GM23338 (cell line): ENCODE measurements at regions not wholly inside any gene's neighbourhood (a gene's known extent, or its start where the extent isn't known, plus 50 kb on each side); places are given as distances from the start of the nearest gene placed in this dataset.

Experiments used
- ATAC-seq: fragments of 200-7000 bp; cut with Tn5 transposase; 3 replicates; pipeline ENCODE4 v1.9.1; 2020
- DNase-seq: peaks from one replicate; pipeline ENCODE4 v3.0.0-alpha.2; 2015; ENCODE audit warnings: low spot score
- H2AFZ ChIP-seq: fragments of 200-600 bp; sonication (generic); 2 replicates; pipeline ENCODE4 v1.8.0; 2016; ENCODE audit warnings: antibody characterized with exemption, mild to moderate bottlenecking, moderate library complexity
- H3F3A ChIP-seq: fragments of 200-600 bp; sonication (generic); replicated peaks from 2 replicates; pipeline ENCODE4 v1.8.0; 2017; ENCODE audit warnings: antibody characterized with exemption, mixed run types, low read depth
- H3K27ac ChIP-seq: fragments of 200-600 bp; sonication (generic); 2 replicates; pipeline ENCODE4 v1.6.1; 2016; ENCODE audit warnings: low read depth
- H3K27me3 ChIP-seq: fragments of 200-600 bp; sonication (generic); 2 replicates; pipeline ENCODE4 v1.8.0; 2016; ENCODE audit warnings: mild to moderate bottlenecking, mixed run types, moderate library complexity; ENCODE audit not compliant: insufficient read depth
- H3K36me3 ChIP-seq: fragments of 200-600 bp; sonication (generic); 2 replicates; pipeline ENCODE4 v1.8.0; 2016; ENCODE audit warnings: mild to moderate bottlenecking; ENCODE audit not compliant: insufficient read depth
- H3K4me1 ChIP-seq: fragments of 200-600 bp; sonication (generic); 2 replicates; pipeline ENCODE4 v1.8.0; 2016; ENCODE audit warnings: mild to moderate bottlenecking, moderate library complexity; ENCODE audit not compliant: insufficient read depth
- H3K4me2 ChIP-seq: fragments of 200-600 bp; sonication (generic); 2 replicates; pipeline ENCODE4 v1.7.1; 2017; ENCODE audit warnings: mixed run types
- H3K4me3 ChIP-seq: fragments of 200-600 bp; sonication (generic); 2 replicates; pipeline ENCODE4 v1.6.1; 2016; ENCODE audit warnings: mixed run types
- H3K79me2 ChIP-seq: fragments of 200-600 bp; sonication (generic); replicated peaks from 2 replicates; pipeline ENCODE4 v1.8.0; 2017; ENCODE audit warnings: mild to moderate bottlenecking; ENCODE audit not compliant: insufficient read depth
- H3K9me2 ChIP-seq: fragments of 200-600 bp; sonication (generic); 2 replicates; pipeline ENCODE4 v1.8.0; 2017; ENCODE audit not compliant: insufficient read depth
- H4K20me1 ChIP-seq: fragments of 200-600 bp; sonication (generic); replicated peaks from 2 replicates; pipeline ENCODE4 v1.8.0; 2017; ENCODE audit warnings: mild to moderate bottlenecking; ENCODE audit not compliant: insufficient read depth
- H3K27ac Mint-ChIP-seq: 2 replicates; pipeline ENCODE4 v1.8.0; 2020; ENCODE audit warnings: inconsistent platforms, mild to moderate bottlenecking, moderate library complexity, mixed read lengths
- H3K27me3 Mint-ChIP-seq: 3 replicates; pipeline ENCODE4 v1.8.0; 2022; ENCODE audit warnings: low read depth, mild to moderate bottlenecking, moderate library complexity, mixed read lengths, inconsistent platforms; ENCODE audit not compliant: insufficient read depth, poor library complexity
- H3K36me3 Mint-ChIP-seq: 3 replicates; pipeline ENCODE4 v1.8.0; 2021; ENCODE audit warnings: low read depth, mild to moderate bottlenecking, inconsistent platforms, moderate library complexity, mixed read lengths
- H3K4me1 Mint-ChIP-seq: 3 replicates; pipeline ENCODE4 v1.8.0; 2020; ENCODE audit warnings: mild to moderate bottlenecking, inconsistent platforms, mixed read lengths
- H3K4me3 Mint-ChIP-seq: 3 replicates; pipeline ENCODE4 v1.8.0; 2021; ENCODE audit warnings: moderate library complexity, mild to moderate bottlenecking, inconsistent platforms, mixed read lengths
- H3K9me3 Mint-ChIP-seq: 3 replicates; pipeline ENCODE4 v1.8.0; 2020; ENCODE audit warnings: moderate library complexity, mild to moderate bottlenecking, inconsistent platforms, mixed read lengths
- CREB1 ChIP-seq: fragments of 250-450 bp; sonication (Bioruptor Pico); IDR thresholded peaks from 2 replicates; pipeline ENCODE4 v1.5.0; 2020; ENCODE audit warnings: low read depth, mild to moderate bottlenecking, moderate library complexity
- ETS1 ChIP-seq: IDR thresholded peaks from 2 replicates; pipeline ENCODE4 v1.6.1; 2016; ENCODE audit warnings: antibody characterized with exemption
- EZH2phosphoT487 ChIP-seq: fragments of 200-600 bp; sonication (generic); IDR thresholded peaks from one replicate; pipeline ENCODE4 v1.8.1; 2018; ENCODE audit warnings: antibody characterized with exemption; ENCODE audit not compliant: unreplicated experiment
- NANOG ChIP-seq: IDR thresholded peaks from 2 replicates; pipeline ENCODE4 v1.6.1; 2016; ENCODE audit warnings: antibody characterized with exemption, borderline replicate concordance
- POLR2AphosphoS5 ChIP-seq: IDR thresholded peaks from 2 replicates; pipeline ENCODE4 v1.6.1; 2016; ENCODE audit warnings: antibody characterized with exemption, low read depth
- STAT1 ChIP-seq: IDR thresholded peaks from one replicate; pipeline ENCODE4 v1.6.1; 2016; ENCODE audit warnings: antibody characterized with exemption; ENCODE audit not compliant: unreplicated experiment
- ZNF114 ChIP-seq: fragments of 250-450 bp; sonication (Bioruptor Pico); IDR thresholded peaks from 2 replicates; pipeline ENCODE4 v1.5.0; 2020; ENCODE audit warnings: mild to moderate bottlenecking, moderate library complexity
- ZNF331 ChIP-seq: fragments of 250-450 bp; sonication (Bioruptor Pico); IDR thresholded peaks from 2 replicates; pipeline ENCODE4 v1.5.0; 2020; ENCODE audit warnings: low read depth, mild to moderate bottlenecking, moderate library complexity
- ZNF462 ChIP-seq: fragments of 250-450 bp; sonication (Bioruptor Pico); IDR thresholded peaks from 2 replicates; pipeline ENCODE4 v1.5.0; 2020; ENCODE audit warnings: mild to moderate bottlenecking, moderate library complexity

- ATAC-seq, result no peak
- Mint-ChIP-seq H3K4me1 (no peaks in the 10 kb centered on the region), H3K36me3 (peaks cover 3% of the 10 kb centered on the region; the same call in 2 of the 3 replicates), H3K27me3 (peaks cover 3% of the 10 kb centered on the region), H3K9me3 (peaks cover 16% of the 10 kb centered on the region), H3K4me3 (no peak overlapping the region), H3K27ac (no peak overlapping the region)
- Histone ChIP-seq H3K79me2 (no peaks in the 10 kb centered on the region), H3K4me2 (no peak overlapping the region), H3K36me3 (no peaks in the 10 kb centered on the region), H3F3A (no peaks in the 10 kb centered on the region), H3K4me3 (no peak overlapping the region), H3K9me2 (no peaks in the 10 kb centered on the region), H2AFZ (no peak overlapping the region), H3K4me1 (no peaks in the 10 kb centered on the region), H3K27me3 (no peaks in the 10 kb centered on the region), H4K20me1 (no peaks in the 10 kb centered on the region), H3K27ac (no peak overlapping the region)
- TF ChIP-seq POLR2AphosphoS5 (no peak), ZNF462 (CRISPR knock-in tag) (no peak), CREB1 (no peak), STAT1 (no peak), NANOG (no peak)
- no peak for DNase-seq
Observed at GRCh38 chr7:79923953-79924352, 210.7 kb upstream of the GNAI1 start.

- H2AFZ ChIP-seq, result no peak overlapping the region
- H3K4me1 Mint-ChIP-seq, result no peaks in the 10 kb centered on the region
- H3F3A ChIP-seq, result no peaks in the 10 kb centered on the region
- no peaks in the 10 kb centered on the region for H3K36me3 ChIP-seq
- H3K9me3 Mint-ChIP-seq, result peaks cover 16% of the 10 kb centered on the region
- H3K4me2 ChIP-seq, result no peak overlapping the region
- no peak overlapping the region for H3K27ac ChIP-seq
- no peaks in the 10 kb centered on the region for H3K4me1 ChIP-seq
- H3K27me3 ChIP-seq, result no peaks in the 10 kb centered on the region
- no peaks in the 10 kb centered on the region for H3K79me2 ChIP-seq
- H4K20me1 ChIP-seq, result no peaks in the 10 kb centered on the region
- H3K27ac Mint-ChIP-seq, result no peak overlapping the region
- peaks cover 3% of the 10 kb centered on the region for H3K27me3 Mint-ChIP-seq
- ATAC-seq, result no peak
- DNase-seq, result no peak
- no peak overlapping the region for H3K4me3 Mint-ChIP-seq
- H3K36me3 Mint-ChIP-seq, result peaks cover 3% of the 10 kb centered on the region; the same call in 2 of the 3 replicates
- no peaks in the 10 kb centered on the region for H3K9me2 ChIP-seq
- no peak overlapping the region for H3K4me3 ChIP-seq
- no peak for TF ChIP-seq CREB1
- TF ChIP-seq ETS1, result no peak
- TF ChIP-seq ZNF114 (CRISPR knock-in tag), result no peak
- no peak for TF ChIP-seq EZH2phosphoT487
- no peak for TF ChIP-seq POLR2AphosphoS5
- no peak for TF ChIP-seq ZNF331 (CRISPR knock-in tag)
Observed at GRCh38 chr7:79922894-79923293, 211.7 kb upstream of the GNAI1 start.
